CD4-positive, alpha-beta T cell treated with Interleukin-12 subunit alpha and Interleukin-12 subunit beta, for 1 hour (primary cell): ENCODE measurements at regions not wholly inside any gene's neighbourhood (a gene's known extent, or its start where the extent isn't known, plus 50 kb on each side); places are given as distances from the start of the nearest gene placed in this dataset.
"Not testable (repeated sequence)": the region's sequence is repeated elsewhere in the genome, so short reads cannot be mapped to it uniquely, and the experiment has no call there.

Experiments
- DNase-seq: peaks from one replicate; pipeline ENCODE4 v3.0.0-alpha.2; 2020

DNA sequence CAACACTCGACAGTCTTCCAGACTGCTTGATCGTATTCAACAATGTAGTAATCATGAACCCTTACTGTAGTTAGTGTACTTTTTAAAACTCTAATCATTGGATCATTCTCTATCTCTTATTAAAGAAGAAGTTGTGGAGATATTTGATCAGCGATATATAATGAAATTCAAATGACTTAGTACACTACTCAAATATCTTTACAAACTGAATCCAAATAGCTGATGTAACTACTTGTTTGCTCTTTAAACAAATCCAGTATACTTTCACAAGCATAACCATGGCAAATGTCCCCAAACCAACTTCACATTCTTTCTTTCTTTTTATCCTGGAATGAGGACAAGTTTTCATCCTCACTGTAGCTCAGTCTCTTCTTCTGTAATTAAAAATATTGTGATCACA is 1569.9 kb upstream of the ADGRL3 start:
- no peak for DNase-seq

DNA sequence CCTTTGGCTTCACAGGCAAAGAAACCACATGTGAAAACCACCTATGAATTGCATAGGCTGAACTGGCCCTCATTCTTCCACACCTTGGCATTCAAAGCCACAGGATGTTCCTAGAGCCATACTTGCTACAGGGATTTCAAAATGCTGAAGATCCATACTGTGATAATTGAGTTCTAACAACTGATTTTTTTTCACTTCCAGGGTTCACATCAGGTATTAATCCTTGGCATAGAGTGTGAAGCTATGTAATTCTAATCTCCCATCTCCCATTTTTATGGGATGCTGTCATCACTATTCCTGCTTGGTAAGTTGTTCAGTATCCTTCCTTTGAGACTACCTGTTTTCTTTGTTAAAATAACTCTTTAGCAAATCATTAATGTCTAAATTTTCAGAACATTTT is 1569.2 kb upstream of the ADGRL3 start:
- DNase-seq = no peak

DNA sequence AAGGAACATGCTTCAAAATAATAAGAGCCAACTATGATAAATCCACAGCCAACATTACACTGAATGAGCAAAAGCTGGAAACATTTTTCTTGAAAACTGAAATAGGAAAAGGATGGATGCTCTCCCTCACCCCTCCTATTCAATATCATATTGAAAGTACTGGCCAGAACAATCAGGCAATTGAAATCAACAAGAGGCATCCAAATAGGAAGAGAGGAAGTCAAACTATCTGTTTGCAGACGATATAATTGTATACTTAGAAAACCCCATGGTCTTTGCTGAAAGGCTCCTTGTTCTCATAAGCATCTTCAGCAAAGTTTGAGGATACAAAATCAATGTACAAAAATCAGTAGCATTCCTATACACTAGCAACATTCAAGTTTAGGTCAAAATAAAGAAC is 1562.5 kb upstream of the ADGRL3 start:
- no peak for DNase-seq

DNA sequence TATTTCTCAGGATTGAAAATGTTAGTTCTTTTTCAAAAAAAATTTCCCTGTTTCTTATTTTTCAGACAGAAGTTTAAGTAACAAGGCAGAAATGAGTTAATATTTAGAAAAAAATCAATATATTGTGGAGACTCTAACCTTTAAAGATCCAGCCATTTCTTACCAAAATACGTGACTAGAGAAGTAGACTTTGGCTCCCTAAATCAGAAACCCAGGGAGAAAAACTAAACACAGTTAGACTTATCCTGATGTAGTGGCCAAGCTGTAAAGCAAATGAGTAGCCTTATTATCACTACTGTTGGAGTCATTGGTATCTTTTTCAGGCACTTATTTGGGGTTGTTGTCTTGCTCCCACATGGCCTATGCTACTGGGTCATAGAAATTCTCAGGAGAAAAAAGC is 1556.4 kb upstream of the ADGRL3 start:
- DNase-seq = no peak

- DNase-seq = no peak
These were observed 1555.4 kb upstream of the ADGRL3 start for GRCh38 chr4:59644765-59645164.

DNA sequence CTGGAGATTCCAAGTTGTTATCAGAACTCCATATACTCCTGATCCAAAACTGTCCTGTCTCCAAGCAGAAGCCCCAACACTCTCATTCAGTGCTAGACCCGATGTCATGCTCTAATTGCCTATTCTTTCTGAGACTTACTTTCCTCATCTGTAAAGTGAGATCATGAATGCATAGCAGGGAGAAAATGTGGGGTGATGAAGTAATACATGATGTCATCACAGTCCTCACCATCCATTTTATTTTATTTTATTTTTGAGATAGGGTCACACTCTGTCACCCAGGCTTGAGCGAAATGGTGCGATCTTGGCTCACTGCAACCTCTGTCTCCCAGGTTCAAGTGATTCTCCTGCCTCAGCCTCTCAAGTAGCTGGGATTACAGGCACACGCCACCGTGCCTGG is 1554.0 kb upstream of the ADGRL3 start:
- DNase-seq = no peak

GRCh38 chr4:59647011-59647410 is 1553.1 kb upstream of the ADGRL3 start:
- DNase-seq = no peak

- DNase-seq = no peak
These were observed 1552.6 kb upstream of the ADGRL3 start for GRCh38 chr4:59647500-59647899.

DNA sequence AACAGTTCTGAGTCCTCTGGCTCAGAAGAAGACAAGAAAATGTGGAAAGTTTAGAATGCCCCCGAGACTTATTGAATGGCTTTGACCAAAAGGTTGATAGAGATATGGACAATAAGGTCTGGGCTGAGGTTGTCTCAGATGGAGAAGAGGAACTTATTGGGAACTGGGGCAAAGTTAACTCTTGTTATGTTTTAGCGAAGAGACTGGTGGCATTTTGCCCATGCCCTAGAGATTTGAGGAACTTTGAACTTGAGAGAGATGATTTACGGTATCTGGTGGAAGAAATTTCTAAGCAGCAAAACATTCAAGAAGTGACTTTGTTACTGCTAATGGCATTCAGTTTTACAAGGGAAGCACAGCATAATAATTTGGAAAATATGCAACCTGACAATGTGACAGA is 1549.3 kb upstream of the ADGRL3 start:
- no peak for DNase-seq

DNA sequence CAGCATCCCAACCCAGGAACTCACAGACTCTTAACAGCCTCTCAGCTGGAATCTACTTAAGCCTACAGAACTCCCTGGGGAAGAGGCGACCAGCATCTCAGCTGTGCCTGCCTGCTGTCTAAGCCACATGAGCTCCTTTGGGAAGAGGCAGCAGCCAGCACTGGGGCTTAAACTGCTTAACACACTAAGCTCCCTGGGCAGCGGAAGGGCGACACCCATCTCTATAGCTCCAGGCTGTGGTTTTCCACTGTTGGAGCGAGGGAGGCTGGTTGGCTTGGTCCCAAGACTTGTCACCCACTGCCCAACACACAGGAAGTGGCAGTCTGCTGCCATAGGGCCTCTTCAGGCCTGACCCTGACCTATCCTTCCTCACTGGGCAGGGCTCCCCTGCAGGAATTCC is 1544.1 kb upstream of the ADGRL3 start:
- no peak for DNase-seq

DNA sequence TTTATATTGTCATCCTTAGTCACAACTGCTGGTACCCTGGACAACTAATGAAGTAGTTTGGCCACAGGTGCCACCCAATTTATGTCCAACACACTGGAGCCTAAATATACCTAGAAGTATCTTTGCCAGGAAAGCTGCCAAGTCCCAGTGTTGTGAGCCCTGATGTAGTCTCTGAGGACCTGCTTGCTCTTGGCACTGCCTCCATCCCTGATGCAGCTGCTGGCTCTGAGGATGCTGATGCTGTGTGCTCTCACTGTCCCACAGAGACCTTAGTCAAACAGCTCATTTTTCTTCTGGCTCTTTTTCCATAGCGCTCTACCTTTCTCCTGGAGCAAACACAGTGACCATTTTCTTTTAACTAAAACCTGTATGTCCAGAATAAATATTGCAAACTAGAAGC is 1535.4 kb upstream of the ADGRL3 start:
- no peak for DNase-seq

GRCh38 chr4:59666645-59667044 is 1533.5 kb upstream of the ADGRL3 start:
- DNase-seq = no peak

GRCh38 chr4:59671037-59671436 is 1529.1 kb upstream of the ADGRL3 start:
- no peak for DNase-seq

DNA sequence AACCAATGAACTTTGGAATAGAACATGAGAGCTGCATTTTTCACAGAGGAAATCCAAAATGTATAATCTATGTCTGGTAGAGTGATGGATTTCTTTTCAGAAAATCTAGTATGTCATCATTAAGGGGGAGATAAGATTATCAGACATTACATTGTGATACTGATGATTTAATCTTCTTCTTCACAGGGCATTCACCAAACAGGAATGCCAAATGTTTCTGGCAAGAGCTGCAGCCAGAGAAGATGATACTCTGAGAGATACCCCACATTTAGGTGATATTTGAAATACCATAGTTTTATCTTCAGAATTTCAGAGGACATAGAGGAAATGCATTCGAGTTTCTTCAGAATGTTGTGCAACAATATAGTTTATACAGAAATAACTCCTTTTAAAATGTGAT is 1523.7 kb upstream of the ADGRL3 start:
- DNase-seq = no peak

GRCh38 chr4:59676992-59677391 is 1523.1 kb upstream of the ADGRL3 start:
- DNase-seq = not testable (repeated sequence)

- DNase-seq = no peak
These were observed 1514.5 kb upstream of the ADGRL3 start for GRCh38 chr4:59685626-59686025.

- no peak for DNase-seq
These were observed 1511.0 kb upstream of the ADGRL3 start for GRCh38 chr4:59689149-59689548.

- DNase-seq = no peak
These were observed 1504.6 kb upstream of the ADGRL3 start for GRCh38 chr4:59695355-59696053.

GRCh38 chr4:59698041-59698440 is 1502.1 kb upstream of the ADGRL3 start:
- DNase-seq = no peak

GRCh38 chr4:59700651-59701050 is 1499.5 kb upstream of the ADGRL3 start:
- no peak for DNase-seq

DNA sequence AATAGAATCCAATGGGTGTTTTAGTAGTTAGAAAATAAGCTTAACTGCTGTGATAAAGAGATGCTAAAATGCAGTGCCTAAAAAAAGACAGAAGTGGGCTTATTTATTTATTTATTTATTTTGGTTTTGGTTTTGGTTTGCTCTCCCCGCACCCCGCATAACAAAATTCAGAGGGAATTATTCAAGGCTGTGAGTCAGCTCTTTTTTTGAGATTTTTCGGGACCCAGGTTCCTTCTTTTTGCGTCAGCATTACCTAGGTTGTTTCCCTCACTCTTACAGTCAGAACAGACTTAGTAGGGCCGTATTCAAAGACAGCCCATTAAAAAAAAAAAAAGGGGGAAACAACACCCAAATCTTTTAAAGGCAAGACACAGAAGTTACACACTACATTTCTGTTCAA is 1495.5 kb upstream of the ADGRL3 start:
- no peak for DNase-seq

DNA sequence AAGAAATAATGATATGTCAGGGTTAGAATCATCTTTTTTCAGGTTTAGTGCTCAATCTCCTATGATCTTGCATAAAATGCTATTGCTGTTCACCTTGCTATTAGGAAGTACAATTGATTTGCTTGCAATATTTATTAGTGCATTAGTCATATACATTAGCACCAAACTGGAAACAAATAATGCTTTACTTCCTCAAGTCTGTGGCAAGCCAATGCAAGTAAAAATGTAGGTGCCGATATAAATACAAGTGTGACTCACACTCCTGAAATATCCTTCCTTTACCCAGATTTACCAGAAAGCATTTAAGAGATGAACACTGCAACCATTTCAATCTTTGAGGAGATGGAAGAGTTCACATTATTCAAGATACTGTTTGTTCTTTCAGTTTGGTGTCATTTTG is 1487.7 kb upstream of the ADGRL3 start:
- no peak for DNase-seq

- not testable (repeated sequence) for DNase-seq
These were observed 1475.8 kb upstream of the ADGRL3 start for GRCh38 chr4:59724286-59724685.

GRCh38 chr4:59727745-59728144 is 1472.4 kb upstream of the ADGRL3 start:
- DNase-seq = no peak

DNA sequence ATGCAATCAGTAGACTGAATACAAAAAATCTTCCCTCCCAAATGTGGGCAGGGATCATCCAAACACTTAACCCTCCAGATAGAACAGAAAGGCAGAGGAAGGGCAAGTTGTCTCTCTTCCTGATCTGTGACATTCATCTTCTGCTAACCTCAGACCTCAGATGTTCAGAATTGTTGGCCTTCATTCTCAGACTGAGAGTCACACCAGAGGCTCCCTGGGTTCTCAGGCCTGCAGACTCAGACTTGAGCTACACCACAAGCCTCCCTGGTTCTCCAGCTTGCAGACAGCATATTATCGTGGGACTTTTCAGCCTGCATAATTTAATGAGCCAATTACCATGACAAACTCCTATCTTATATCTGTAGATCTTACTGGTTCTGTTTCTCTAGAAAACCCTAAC is 1471.6 kb upstream of the ADGRL3 start:
- DNase-seq = no peak

DNA sequence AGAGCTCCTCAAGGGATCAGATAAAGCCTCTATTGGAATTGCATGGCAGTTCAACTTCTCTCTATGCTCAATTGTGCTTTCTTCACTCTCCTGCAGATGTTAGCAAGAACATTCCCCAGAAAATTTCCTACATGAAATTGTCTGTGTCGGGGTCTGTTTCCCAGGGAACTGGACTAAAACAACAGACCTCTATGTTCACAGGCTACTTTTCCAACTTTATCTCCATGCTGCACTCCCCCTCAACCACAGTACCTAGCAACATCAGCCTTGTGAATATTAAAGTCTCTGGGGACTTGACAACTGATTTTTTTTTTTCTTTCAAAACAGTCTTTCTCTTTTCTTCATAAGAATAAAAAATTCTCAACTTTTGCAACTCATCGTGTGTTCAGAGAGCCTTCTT is 1470.8 kb upstream of the ADGRL3 start:
- no peak for DNase-seq
